SHP77 (cell line): ENCODE measurements at regions not wholly inside any gene's neighbourhood (a gene's known extent, or its start where the extent isn't known, plus 50 kb on each side); places are given as distances from the start of the nearest gene placed in this dataset.

Source experiments
- DNase-seq, 2 experiments: peaks; one replicate each; lab custom pipeline; 2025; lab: John Stamatoyannopoulos, UW

- DNase-seq: no peak
These were observed 68.2 kb upstream of the NR4A3 start for GRCh38 chr9:99753436-99753835.

- no peak for DNase-seq
These were observed 61.3 kb upstream of the NR4A3 start for GRCh38 chr9:99760421-99760820.

DNA sequence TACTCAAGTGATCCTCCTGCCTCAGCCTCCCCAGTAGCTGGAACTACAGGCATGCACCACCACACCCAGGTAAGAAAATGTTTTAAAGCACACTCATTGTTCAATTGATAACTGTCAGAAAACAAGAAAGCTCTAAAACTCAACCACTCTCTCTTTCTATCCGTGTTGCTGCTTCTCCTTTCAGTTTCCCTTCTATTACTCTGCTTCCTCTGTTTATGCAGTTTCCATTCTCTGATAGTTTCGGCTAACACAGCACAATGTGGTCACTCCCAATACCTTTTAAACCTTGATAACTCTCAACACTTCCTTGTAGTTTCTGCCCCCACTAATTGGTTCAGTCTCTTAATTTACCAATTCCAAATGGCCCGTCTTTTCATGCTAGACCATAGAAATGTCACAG is 59.2 kb upstream of the NR4A3 start:
- no peak for DNase-seq
